ENCODE measurements at regions not wholly inside any gene's neighbourhood (a gene's known extent, or its start where the extent isn't known, plus 50 kb on each side); places are given as distances from the start of the nearest gene placed in this dataset.

GRCh38 chr13:33911521-33911920, 93.6 kb downstream of the RFC3 start:
- Histone ChIP-seq H3K36me3 (no peaks in the 10 kb centered on the region), H3K4me3 (replicated peaks in 1 of 3) (no peak overlapping the region), H3K27ac (no peak overlapping the region), H3K9me3 (no peaks in the 10 kb centered on the region), H3K27me3 (no peaks in the 10 kb centered on the region), H3K4me1 (no peaks in the 10 kb centered on the region)
- WGBS, 2 donors: 87 to 90% methylated on average over 3 of the region's 3 CpGs
- no peak for TF ChIP-seq CTCF (IDR thresholded peaks at IDR 0.05)
- no peak for TF ChIP-seq POLR2A (IDR thresholded peaks at IDR 0.05)
- DNase-seq: no peak
- intact Hi-C loops (cut with DNase I): no loop called here

- Histone ChIP-seq H3K4me3 (replicated peaks in 1 of 3) (no peak overlapping the region), H3K27ac (no peak overlapping the region), H3K36me3 (no peaks in the 10 kb centered on the region), H3K4me1 (no peaks in the 10 kb centered on the region), H3K27me3 (no peaks in the 10 kb centered on the region), H3K9me3 (no peaks in the 10 kb centered on the region)
- TF ChIP-seq POLR2A (IDR thresholded peaks at IDR 0.05): no peak
- TF ChIP-seq CTCF (IDR thresholded peaks at IDR 0.05): no peak
- intact Hi-C loops (cut with DNase I): no loop called here
- WGBS, 2 donors: 96 to 98% methylated on average over 3 of the region's 3 CpGs
- no peak for DNase-seq
Observed at GRCh38 chr13:33913829-33914228, 95.9 kb downstream of the RFC3 start.

- H3K27ac ChIP-seq: no peak overlapping the region
- H3K27me3 ChIP-seq: no peaks in the 10 kb centered on the region
- 80% methylated on average over 4 of the region's 4 CpGs for WGBS, 2 donors
- no peak for DNase-seq
- no peaks in the 10 kb centered on the region for H3K4me1 ChIP-seq
- no peak overlapping the region for H3K4me3 ChIP-seq (replicated peaks in 1 of 3)
- intact Hi-C loops (cut with DNase I): no loop called here
- no peak for TF ChIP-seq CTCF (IDR thresholded peaks at IDR 0.05)
- TF ChIP-seq POLR2A (IDR thresholded peaks at IDR 0.05): no peak
- no peaks in the 10 kb centered on the region for H3K36me3 ChIP-seq
- H3K9me3 ChIP-seq: no peaks in the 10 kb centered on the region
Observed at GRCh38 chr13:33917190-33917589, 99.2 kb downstream of the RFC3 start.

GRCh38 chr13:33918199-33918932, 100.4 kb downstream of the RFC3 start:
- Histone ChIP-seq H3K36me3 (no peaks in the 10 kb centered on the region), H3K27ac (no peak overlapping the region), H3K4me3 (replicated peaks in 1 of 3) (no peak overlapping the region), H3K27me3 (no peaks in the 10 kb centered on the region), H3K4me1 (no peaks in the 10 kb centered on the region), H3K9me3 (no peaks in the 10 kb centered on the region)
- TF ChIP-seq CTCF (IDR thresholded peaks at IDR 0.05): no peak
- TF ChIP-seq POLR2A (IDR thresholded peaks at IDR 0.05): no peak
- 68 to 71% methylated on average over 7 of the region's 7 CpGs for WGBS, 2 donors
- no peak for DNase-seq
- intact Hi-C loops (cut with DNase I): no loop called here

GRCh38 chr13:33919120-33919519, 101.2 kb downstream of the RFC3 start:
- intact Hi-C loops (cut with DNase I): no loop called here
- WGBS, 2 donors: 98 to 99% methylated on average over 3 of the region's 3 CpGs
- H3K4me1 ChIP-seq: no peaks in the 10 kb centered on the region

More at GRCh38 chr13:33919120-33919519, 101.2 kb downstream of the RFC3 start:
- H3K9me3 ChIP-seq: no peaks in the 10 kb centered on the region
- H3K27me3 ChIP-seq: no peaks in the 10 kb centered on the region
- no peak overlapping the region for H3K4me3 ChIP-seq (replicated peaks in 1 of 3)
- DNase-seq: no peak
- H3K27ac ChIP-seq: no peak overlapping the region
- TF ChIP-seq CTCF (IDR thresholded peaks at IDR 0.05): no peak
- no peak for TF ChIP-seq POLR2A (IDR thresholded peaks at IDR 0.05)
- H3K36me3 ChIP-seq: no peaks in the 10 kb centered on the region

Measured in thyroid gland (tissue), 4 donors.